HG03469 (cell line): ENCODE measurements at regions not wholly inside any gene's neighbourhood (a gene's known extent, or its start where the extent isn't known, plus 50 kb on each side); places are given as distances from the start of the nearest gene placed in this dataset.
"Not testable (repeated sequence)": the region's sequence is repeated elsewhere in the genome, so short reads cannot be mapped to it uniquely, and the experiment has no call there.

ENCODE experiments used
- ATAC-seq: cut with Tn5 transposase; IDR thresholded peaks from one replicate; pipeline ENCODE4 v1.9.1; 2021; ENCODE audit warnings: mild to moderate bottlenecking, moderate library complexity, moderate number of reproducible peaks; ENCODE audit not compliant: unreplicated experiment

DNA sequence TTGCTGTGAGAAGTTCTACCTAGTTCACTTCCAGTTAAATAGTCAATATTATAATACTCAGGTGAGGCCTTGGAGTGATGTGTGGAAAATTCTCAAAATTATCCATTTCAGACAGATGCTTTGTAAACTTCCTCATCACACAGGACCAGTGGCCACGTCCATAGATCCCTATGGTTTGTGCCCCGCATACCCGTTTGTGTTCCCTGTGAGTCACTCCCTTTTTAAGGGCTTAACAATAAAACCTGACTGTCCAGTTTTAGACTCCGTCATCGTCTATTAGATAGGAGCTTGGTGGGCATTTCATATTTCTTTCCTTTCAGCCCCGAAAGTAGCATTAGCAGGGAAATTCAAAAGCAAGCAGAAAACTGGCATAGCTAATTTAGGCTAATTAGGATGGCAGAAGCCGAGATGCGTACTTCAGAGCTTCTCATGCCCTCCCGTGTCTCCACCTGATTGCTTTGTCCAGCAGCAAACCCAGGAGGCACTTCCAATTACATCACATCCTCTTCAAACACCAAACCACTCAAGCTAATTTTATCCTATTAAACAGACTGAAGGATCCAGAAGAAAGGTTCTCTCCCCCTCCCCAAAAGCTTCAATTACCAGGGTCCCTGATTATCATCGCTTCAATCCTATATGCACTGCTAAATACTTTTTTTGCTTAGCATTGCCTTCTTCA is 186.6 kb upstream of the OTX2 start:
- no peak for ATAC-seq

DNA sequence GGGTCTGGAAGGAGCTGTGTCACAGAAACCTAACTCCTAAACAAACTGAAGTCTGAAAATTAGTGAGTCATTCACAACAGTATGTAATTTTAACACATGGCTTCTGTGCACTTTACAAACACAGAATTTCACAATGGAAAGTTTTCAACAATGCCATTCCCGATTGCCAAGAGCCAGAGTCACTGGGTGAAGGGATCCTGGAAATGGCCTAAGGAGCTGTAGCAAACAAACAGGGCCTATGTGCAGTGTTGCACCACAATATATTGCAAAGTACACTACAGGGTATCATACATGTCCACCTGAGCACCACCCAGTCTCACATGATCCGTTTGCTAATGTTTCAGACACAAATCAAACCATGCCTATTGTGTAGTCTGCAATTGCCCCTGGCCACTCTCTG is 184.7 kb upstream of the OTX2 start:
- no peak for ATAC-seq

DNA sequence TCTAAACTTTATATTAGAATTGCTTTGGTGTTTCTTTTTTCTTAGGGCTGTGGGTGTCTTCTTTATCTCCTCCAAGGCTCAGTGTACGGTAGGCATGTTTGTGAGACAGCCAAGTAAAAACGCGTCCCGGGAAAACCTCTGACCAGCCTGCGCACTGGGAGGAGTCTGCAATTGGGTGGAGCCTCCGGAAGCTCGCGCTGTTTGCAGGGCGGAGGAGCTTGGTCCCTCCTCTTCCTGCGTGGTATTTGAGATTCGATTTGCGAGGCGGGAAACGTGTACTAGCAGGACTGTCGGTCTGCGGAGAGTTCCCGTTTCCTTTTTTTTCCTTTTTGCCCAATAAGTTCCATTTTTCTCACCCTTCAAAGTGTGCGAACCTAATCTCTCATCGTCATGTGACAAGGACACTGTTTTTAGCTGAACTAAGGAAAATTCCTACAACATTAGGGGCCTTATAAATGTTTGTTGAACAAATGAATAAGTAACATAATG is 182.1 kb upstream of the OTX2 start:
- no peak for ATAC-seq

DNA sequence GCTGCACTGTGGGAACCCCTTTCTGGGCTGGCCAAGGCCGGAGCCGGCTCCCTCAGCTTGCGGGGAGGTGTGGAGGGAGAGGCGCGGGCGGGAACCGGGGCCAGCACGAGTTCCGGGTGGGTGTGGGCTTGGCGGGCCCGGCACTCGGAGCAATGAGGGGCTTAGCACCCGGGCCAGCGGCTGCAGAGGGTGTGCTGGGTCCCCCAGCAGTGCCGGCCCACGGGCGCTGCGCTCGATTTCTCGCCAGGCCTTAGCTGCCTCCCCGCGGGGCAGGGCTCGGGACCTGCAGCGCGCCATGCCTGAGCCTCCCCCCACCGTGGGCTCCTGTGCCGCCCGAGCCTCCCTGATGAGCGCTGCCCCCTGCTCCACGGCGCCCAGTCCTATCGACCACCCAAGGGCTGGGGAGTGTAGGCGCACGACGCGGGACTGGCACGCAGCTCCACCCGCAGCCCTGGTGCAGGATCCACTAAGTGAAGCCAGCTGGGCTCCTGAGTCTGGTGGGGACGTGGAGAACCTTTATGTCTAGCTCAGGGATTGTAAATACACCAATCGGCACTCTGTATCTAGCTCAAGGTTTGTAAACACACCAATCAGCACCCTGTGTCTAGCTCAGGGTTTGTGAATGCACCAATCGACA is 180.8 kb upstream of the OTX2 start:
- ATAC-seq = not testable (repeated sequence)

DNA sequence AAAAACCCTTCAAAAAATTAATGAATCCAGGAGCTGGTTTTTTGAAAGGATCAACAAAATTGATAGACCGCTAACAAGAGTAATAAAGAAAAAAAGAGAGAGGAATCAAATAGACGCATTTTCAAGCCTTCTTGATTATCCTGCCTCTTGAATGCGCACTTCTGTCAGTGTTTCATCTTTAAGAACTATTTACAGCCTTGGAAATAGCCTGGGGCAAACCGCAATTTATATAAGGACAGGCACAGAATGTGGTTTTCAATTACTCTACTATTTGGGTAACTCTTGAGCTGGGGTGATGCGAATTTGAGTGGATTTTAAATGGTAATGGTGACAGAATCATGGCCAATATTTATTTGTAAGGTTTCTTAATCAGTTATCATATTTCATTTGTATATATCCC is 179.1 kb upstream of the OTX2 start:
- ATAC-seq = no peak

DNA sequence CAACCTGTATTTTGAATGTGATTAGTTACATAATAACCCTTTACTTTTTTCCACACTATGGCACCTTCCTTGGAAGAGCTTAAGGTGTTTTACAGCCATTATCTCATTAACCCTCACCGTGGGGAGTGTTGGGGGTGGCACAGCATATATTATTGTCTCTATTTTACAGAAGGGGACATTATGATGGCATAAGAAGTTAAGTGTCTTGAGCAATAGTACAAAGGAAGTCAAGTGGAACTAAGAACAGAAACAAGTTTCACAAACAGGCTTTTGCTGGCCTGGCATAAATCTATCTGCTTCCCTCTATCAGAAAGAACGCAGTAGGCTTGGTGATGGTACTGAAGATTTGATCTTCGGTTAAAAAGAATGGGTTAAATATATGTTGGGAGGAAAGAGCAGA is 169.7 kb upstream of the OTX2 start:
- ATAC-seq = no peak

DNA sequence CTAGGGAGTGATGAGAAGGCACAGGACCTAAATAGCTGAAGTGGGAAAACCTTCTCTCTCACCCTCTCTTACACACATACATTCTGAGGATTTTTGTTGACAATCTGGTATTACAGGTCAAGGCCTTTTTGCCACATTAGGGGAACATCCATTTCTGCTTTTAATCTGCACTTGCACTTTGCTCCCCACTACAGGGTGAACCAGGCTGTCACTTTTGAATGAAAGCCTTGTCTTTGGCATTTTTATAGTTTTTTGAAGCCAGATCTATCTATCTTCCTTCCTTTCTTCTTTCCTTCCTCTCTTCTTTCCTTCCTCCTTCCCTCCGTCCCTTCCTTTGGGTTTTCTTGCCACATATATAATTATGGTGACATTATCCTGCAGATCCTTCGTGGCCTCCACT is 165.9 kb upstream of the OTX2 start:
- ATAC-seq = no peak

DNA sequence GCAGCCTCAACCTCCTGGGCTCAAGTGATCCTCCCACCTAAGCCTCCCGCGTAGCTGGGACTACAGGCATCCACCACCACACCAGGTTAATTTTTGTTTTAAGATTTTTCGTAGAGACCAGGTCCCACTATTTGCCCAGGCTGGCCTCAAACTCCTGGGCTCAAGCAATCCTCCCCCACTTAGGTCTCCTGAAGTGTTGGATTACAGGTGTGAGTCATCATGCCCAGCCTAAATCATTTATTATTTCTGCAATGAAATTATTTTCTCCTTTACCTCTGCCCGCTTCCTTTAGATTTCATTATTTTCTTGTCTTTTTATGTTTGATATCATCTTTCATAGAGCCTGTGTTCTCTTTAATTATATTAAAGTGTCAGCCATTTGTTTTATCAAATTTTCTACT is 165.2 kb upstream of the OTX2 start:
- no peak for ATAC-seq

DNA sequence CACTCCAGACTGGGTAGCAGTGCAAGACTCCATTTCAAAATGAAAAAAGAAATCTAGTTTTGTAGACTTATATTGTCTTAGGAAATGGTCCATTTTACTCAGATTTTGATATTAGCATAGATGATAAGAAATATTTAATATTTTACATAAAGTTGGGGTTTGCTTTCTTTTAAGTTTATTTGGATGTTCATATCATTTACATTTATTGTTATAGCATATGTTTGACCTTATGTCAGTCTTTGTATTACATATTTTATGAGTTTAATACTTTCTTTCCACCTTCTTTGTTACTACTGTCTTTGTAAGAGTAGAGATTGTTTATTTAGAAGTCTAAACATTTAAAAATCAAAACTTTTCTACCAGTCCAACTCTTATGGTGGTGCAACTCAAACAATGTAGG is 162.7 kb upstream of the OTX2 start:
- ATAC-seq = no peak

DNA sequence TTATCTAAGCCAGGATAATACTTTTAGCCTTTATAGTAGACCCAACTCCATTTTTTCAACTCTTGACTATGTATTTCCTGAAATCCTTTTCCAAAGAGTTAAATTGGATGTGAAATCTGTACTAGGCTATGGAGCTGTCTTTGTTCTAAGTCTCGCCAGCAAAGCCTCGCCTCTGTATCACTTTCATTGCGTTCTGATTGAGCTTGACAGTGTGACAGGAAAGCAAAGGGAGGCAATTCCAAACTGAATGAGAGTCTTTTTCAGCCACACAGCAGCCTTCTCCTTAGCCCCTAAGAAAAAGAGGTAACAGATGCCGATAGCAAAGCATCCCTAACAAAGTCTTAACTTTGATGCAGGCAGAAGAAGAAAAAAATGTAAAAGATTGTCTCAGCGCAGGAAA is 154.6 kb upstream of the OTX2 start:
- no peak for ATAC-seq

DNA sequence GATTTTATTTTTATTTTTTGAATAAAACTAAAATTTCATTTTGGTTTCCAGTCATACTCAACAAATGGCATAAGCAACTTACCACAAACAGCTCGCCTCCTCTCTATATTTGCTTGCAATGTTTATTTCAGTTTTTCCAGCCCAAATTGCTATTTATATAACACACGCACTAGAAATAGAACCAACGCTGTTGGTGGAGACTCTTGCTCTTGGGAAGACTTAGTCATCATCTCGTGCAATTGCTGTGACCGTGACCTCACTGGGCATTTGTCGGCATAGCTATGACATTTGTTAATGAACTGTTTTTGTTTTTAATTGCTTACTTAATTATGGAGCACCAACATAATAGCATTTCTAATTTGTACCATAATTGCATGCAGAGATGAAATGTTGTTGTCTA is 153.1 kb upstream of the OTX2 start:
- no peak for ATAC-seq

DNA sequence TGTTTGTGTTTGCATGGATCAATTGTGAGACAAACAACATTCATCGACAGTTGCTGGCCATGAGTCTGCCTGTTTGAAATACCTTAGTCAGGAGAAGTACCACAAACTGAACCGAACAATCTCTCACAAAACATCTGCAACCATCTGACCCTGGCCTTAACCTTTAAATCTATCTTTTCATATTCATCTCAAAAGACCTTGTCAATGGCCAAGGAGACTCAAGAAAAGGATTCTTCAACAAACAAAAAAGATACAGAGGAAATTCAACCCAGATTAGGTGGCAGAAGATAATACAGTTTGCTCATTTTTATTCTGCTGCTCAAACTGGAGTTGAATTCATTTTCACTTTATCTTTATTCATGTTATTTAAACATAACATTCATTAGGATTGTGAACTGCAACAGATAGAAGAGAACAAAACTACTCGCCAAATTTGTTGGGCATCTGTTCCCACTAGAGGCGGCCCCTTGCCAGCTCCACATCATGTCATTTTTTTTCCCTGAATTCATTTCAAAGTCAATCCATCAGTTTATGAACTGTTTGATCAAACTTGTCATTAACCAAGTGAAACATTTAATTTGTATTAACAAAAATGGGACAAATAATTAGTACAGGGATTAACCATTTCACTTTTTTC is 152.3 kb upstream of the OTX2 start:
- ATAC-seq = no peak

DNA sequence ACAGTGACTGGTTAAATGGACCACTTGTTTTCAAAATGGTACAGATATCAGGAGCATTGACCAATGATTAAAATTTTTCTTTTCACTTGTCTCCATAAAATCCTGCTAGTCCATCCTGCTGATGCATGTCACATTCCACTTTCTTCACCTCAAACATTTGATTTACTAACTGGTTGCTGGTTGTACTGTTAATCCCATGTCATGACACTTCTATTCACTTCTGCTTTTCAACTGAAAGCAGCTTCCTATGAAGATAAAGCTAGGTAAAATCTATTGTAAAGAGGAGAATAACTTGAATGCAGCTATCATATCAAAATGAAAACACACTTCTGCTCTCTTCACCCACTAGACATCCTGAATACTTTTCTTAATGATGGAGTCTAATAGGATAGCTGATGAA is 149.6 kb upstream of the OTX2 start:
- ATAC-seq = no peak

DNA sequence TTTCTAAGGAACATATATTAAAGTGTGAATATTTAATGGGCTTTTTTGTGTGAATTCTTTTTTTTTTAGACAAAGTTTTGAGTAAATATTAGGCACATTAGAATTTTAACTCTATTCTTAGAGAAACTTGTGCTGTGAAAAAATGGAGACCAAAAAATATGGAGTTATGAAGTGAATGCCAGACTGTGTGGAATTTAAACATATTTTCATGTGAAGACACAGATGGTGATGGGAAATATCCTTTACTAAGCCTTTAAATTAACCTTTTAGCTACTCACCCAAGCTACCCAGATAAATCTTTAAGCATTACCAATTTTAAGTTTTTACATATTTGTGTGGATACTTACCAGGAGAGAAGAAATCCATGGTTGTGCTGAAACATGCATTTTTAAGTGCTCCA is 148.8 kb upstream of the OTX2 start:
- ATAC-seq = no peak

DNA sequence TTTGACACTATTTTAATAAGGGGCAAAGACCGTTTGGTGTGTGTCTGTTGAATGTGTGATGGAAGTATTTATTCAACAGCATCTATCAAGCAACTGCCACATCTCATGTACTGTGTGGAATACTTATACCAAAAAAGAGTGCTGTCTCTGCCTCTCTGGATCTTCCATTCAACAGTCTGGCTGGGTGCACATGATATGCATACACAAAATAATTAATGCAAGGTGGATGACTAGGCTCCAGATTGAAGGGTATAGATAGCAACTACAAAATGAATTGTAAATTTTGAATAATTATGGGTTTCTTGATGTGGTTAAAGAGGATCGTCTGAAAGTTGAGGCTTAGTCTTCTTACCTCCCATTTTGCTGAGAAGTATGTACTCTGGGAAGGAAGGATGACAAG is 145.9 kb upstream of the OTX2 start:
- ATAC-seq = no peak

DNA sequence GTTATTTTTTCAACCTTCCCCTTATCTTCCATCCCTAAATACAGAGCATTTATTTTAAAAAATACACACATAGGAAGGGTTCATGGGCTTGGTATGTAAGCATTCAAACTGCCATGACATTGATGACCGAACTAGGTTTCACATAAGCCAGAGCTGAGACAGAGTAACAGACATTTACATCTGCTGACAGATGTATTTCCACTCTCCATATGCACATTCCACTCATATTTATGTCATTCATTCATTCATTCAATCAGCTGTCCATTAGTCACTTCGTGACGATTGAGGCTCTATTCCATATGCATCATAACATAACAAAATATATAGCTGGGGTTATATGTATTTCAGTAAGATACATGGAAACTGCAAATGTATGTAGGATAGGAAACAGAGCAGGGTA is 145.5 kb upstream of the OTX2 start:
- no peak for ATAC-seq

DNA sequence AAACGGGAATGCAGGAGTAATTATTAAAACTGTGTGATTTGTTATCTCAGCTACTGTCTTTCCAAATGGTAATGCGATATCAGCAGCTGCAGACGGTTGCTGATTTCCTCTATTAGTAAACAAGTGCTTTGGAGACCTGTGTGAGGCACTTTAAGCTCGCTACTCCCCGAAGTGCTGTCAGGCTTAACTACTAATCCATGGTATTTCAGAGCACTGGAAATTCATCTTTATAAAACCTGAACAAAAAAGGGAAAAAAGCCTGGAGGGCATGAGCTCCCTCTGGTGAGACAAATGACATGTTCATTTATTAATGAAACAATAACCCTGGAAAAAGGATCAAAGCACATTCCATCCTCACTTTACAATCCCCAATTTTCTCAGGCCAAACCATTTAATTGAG is 143.6 kb upstream of the OTX2 start:
- no peak for ATAC-seq

DNA sequence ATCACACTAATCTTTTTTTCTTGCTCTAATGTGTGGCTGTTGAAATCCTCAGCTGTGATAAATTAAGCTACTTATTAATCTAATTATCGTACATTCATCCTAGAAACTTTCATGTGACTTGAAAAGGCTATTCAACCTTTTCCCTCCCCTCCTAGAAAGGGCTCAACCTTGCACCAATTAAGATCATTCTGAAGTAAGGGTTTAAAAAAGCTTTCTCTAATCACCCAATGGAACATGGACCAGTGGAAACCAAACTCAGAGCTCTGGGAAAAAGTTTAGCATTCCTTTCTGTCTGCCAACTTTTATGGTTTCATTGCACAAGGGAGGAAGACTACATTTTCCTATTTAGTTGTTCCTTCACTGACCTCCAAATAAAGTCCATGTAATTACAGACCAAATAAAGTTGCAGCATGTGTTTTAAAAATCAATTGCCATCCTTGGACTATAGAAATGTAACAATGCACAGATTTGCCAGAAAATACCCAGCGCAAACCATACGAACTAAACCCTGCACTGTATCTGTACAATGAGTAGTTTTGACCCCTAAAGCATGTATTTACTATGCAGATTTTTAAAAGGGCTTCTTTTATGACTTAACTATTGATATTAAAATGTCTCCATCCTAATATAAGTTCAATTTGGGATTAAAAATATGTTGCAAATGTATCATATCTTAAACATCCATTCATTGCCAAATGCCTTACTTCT is 142.6 kb upstream of the OTX2 start:
- ATAC-seq = no peak

DNA sequence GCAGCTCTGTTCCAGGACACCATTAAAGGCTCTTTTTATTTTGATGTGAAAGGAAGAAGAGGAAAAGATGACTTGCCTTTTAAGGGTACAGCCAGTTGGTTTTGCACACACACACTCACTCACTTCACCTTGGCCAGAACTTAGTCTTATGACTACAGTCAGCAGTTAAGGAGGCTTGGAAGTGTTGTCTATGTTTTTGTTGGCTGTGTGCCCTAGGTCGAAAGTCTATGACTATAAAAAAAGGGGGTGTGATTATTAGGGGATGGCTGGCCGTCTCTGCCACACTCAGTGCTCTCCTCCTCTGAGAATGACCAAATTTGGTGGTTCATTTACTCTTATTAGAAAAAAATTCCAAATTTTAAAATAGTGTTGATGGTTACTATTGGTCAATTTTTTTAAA is 139.5 kb upstream of the OTX2 start:
- ATAC-seq = no peak

DNA sequence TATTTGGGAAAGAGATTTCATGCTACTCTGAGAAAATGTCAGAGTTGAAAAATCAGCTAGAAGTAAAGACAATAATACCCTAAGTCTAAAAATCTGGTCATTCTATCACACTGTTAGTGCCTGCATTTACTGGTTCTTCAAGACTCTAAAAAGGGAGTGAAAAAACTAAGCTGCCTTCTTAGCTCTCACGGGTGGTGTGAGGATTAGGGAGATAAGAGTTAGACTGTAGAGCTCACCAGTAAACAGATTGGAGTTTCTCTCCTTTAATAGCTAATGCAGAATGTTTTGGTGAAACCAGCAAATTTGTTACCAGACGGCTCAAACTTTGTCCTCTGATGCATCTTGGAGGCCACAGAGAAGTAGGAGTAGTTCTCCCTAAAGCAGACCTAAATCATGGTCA is 135.0 kb upstream of the OTX2 start:
- no peak for ATAC-seq

DNA sequence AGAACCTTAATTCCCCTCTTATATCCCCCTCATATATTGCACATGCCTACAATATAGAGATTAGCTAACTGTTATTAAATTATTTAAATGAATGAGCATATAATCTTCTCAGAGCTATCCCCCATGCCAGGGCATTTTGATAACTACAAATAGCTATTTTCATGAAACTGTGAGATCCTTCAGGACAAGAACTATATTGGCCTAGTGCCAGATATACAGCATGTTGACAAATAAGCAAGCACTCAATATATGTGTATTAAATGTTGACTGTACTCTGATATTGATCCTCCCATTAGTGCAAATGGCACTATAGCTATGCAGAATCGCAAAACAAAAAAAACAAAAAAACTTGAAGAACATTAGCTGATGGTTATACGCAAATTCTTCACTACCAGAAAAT is 134.1 kb upstream of the OTX2 start:
- no peak for ATAC-seq

DNA sequence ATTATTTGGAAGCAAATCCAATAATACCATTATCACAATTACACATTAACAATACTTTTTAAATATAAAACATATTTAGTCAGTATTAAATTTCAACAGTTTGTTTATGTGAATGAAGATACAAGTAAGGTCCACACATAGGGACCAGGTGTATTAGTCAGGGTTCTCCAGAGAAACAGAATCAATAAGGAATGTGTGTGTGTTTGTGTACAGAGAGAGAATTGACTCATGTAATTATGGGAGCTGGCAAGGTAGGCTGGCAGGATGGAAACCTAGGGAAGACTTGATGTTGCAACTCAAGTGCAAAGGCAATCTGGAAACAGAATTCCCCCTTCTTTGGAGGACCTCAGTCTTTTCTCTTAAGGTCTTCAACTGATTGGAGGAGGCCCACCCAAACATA is 123.2 kb upstream of the OTX2 start:
- ATAC-seq = no peak
